ENCODE measurements at regions not wholly inside any gene's neighbourhood (a gene's known extent, or its start where the extent isn't known, plus 50 kb on each side); places are given as distances from the start of the nearest gene placed in this dataset.

GRCh38 chr21:41671212-41671762 is 95.6 kb downstream of the RIPK4 start:
- TF ChIP-seq CTCF (IDR thresholded peaks at IDR 0.05) (no peak), MAX (IDR thresholded peaks at IDR 0.05; ENCODE audit: low read depth) (no peak)

All from SK-N-SH (cell line).